Mucosa of descending colon (tissue), 3 donors: ENCODE measurements at regions not wholly inside any gene's neighbourhood (a gene's known extent, or its start where the extent isn't known, plus 50 kb on each side); places are given as distances from the start of the nearest gene placed in this dataset.

ENCODE experiments used
- ATAC-seq: fragments of 200-7000 bp; cut with Tn5 transposase; one replicate; pipeline ENCODE4 v1.9.1; 2020; ENCODE audit warnings: mild to moderate bottlenecking, moderate library complexity
- DNase-seq, 3 donors: peaks; one replicate each; pipeline ENCODE4 v3.0.0-alpha.2; 2020
- H3K36me3 ChIP-seq: fragments of 200-600 bp; one replicate; pipeline ENCODE4 v1.8.0; 2021; ENCODE audit warnings: low read depth, mild to moderate bottlenecking
- H3K4me1 ChIP-seq: fragments of 200-600 bp; one replicate; pipeline ENCODE4 v1.8.0; 2021; ENCODE audit warnings: low read depth, mild to moderate bottlenecking
- H3K4me3 ChIP-seq: fragments of 200-600 bp; one replicate; pipeline ENCODE4 v1.8.0; 2021; ENCODE audit warnings: mild to moderate bottlenecking
- H3K9me3 ChIP-seq: fragments of 200-600 bp; one replicate; pipeline ENCODE4 v1.8.0; 2021; ENCODE audit warnings: mild to moderate bottlenecking
- CTCF ChIP-seq: fragments of 200-600 bp; IDR thresholded peaks from one replicate; pipeline ENCODE4 v1.8.0; 2022; ENCODE audit warnings: antibody characterized with exemption, mild to moderate bottlenecking
- intact Hi-C, 2 donors: fragments of 100-400 bp; cut with DNase I in 1 of 2; cut with micrococcal nuclease in 1 of 2; formaldehyde crosslinking; loops; one replicate each; pipeline versions ENCODE4 v1.11.0 to v1.11.1; 2022; cut with DNase I, micrococcal nuclease
- donor health status: DM: no; HTN: no; CAD: no; lungs with moderate emphysema.
- donor health status: DM: no; HTN: no; CAD: no.
- donor health status: DM: no; HTN: yes; CAD: no.

GRCh38 chr7:45416846-45417245, 157.3 kb upstream of the ADCY1 start:
- no peak for DNase-seq
- Histone ChIP-seq H3K36me3 (no peaks in the 10 kb centered on the region), H3K4me3 (no peak overlapping the region), H3K9me3 (no peaks in the 10 kb centered on the region), H3K4me1 (no peaks in the 10 kb centered on the region)
- no peak for ATAC-seq
- TF ChIP-seq CTCF, result no peak
- intact Hi-C loops, result no loop called here

GRCh38 chr7:45417268-45417667, 156.9 kb upstream of the ADCY1 start:
- intact Hi-C loops, result no loop called here
- no peaks in the 10 kb centered on the region for H3K36me3 ChIP-seq
- TF ChIP-seq CTCF, result no peak

GRCh38 chr7:45417735-45418134, 156.4 kb upstream of the ADCY1 start:
- no peak for DNase-seq
- intact Hi-C loops, result no loop called here
- Histone ChIP-seq H3K4me3 (no peak overlapping the region), H3K4me1 (no peaks in the 10 kb centered on the region), H3K9me3 (no peaks in the 10 kb centered on the region), H3K36me3 (no peaks in the 10 kb centered on the region)
- TF ChIP-seq CTCF, result no peak
- no peak for ATAC-seq

More at GRCh38 chr7:45417268-45417667, 156.9 kb upstream of the ADCY1 start:
- ATAC-seq (no peak), DNase-seq (no peak)
- Histone ChIP-seq H3K9me3 (no peaks in the 10 kb centered on the region), H3K4me3 (no peak overlapping the region), H3K4me1 (no peaks in the 10 kb centered on the region)

GRCh38 chr7:45420843-45421495, 153.2 kb upstream of the ADCY1 start:
- intact Hi-C loops, result no loop called here
- DNase-seq (no peak), ATAC-seq (no peak)
- Histone ChIP-seq H3K36me3 (no peaks in the 10 kb centered on the region), H3K4me3 (no peak overlapping the region), H3K9me3 (no peaks in the 10 kb centered on the region), H3K4me1 (no peaks in the 10 kb centered on the region)
- TF ChIP-seq CTCF, result no peak

- intact Hi-C loops, result no loop called here
- no peaks in the 10 kb centered on the region for H3K36me3 ChIP-seq
- H3K9me3 ChIP-seq, result no peaks in the 10 kb centered on the region
- no peak for TF ChIP-seq CTCF
- H3K4me3 ChIP-seq, result no peak overlapping the region
- DNase-seq, result no peak
- no peak for ATAC-seq
- H3K4me1 ChIP-seq, result no peaks in the 10 kb centered on the region
These were observed 152.4 kb upstream of the ADCY1 start for GRCh38 chr7:45421806-45422205.

- intact Hi-C loops, result no loop called here
- ATAC-seq (no peak), DNase-seq (no peak)
- TF ChIP-seq CTCF, result no peak
- Histone ChIP-seq H3K36me3 (no peaks in the 10 kb centered on the region), H3K4me3 (no peak overlapping the region), H3K4me1 (no peaks in the 10 kb centered on the region), H3K9me3 (no peaks in the 10 kb centered on the region)
These were observed 143.8 kb upstream of the ADCY1 start for GRCh38 chr7:45430397-45430796.
